ENCODE measurements at regions not wholly inside any gene's neighbourhood (a gene's known extent, or its start where the extent isn't known, plus 50 kb on each side); places are given as distances from the start of the nearest gene placed in this dataset.

- BruUV-seq (replicated peaks) = no TSS peak
- H3K27me3 ChIP-seq (ENCODE audit: control insufficient read depth in 1 of 2, insufficient read depth in 2 of 2, low read length in 2 of 2) = peaks cover 0 to 2% of the 10 kb centered on the region in 2 experiments; a peak in 2 of 5 replicates
- H3K4me2 ChIP-seq (ENCODE audit: low read depth, low read length) = no peak overlapping the region
- H2AFZ ChIP-seq (ENCODE audit: low read length) = no peak overlapping the region
- no peaks in the 10 kb centered on the region for H4K20me1 ChIP-seq (ENCODE audit: insufficient read depth, low read length)
- WGBS (ENCODE audit: low lambda C conversion rate) = 38% methylated on average over 9 of the region's 9 CpGs
- no peak overlapping the region for H3K9ac ChIP-seq (ENCODE audit: insufficient read depth, low read depth, low read length)
- intact Hi-C loops (cut with micrococcal nuclease; ENCODE audit: unreplicated experiment) = no loop called here
- in situ Hi-C loops (cut with HindIII; ENCODE audit: extremely low pct_ligation_motif_present, low pct_unique_long_range_greater_than_20kb) = no loop called here
- no peaks in the 10 kb centered on the region for H3K4me1 ChIP-seq (ENCODE audit: insufficient read depth, low read length)
- H3K27ac ChIP-seq (ENCODE audit: extremely low read length, insufficient read depth, low read length) = no peak overlapping the region
- ChIA-PET POLR2A (no interaction called here), CTCF (ENCODE audit: low intra/inter-chr PET ratio, low total read pairs) (no interaction called here)
- no peaks in the 10 kb centered on the region for H3K36me3 ChIP-seq (replicated peaks in 1 of 2; ENCODE audit: control insufficient read depth in 1 of 2, insufficient read depth in 2 of 2, low read length in 2 of 2)
- H3K79me2 ChIP-seq (ENCODE audit: insufficient read depth, low read length) = no peaks in the 10 kb centered on the region
- no peak overlapping the region for H3K4me3 ChIP-seq (replicated peaks in 1 of 3; ENCODE audit: insufficient read depth in 1 of 3, low read depth in 2 of 3, low read length in 3 of 3)
- TF ChIP-seq ZNF660 (CRISPR knock-in tag; IDR thresholded peaks at IDR 0.05; ENCODE audit: borderline replicate concordance, low read depth) = no peak
- TF ChIP-seq SMAD9 (CRISPR knock-in tag; IDR thresholded peaks at IDR 0.05) = no peak
- no peak for TF ChIP-seq ZNF652 (CRISPR knock-in tag; IDR thresholded peaks at IDR 0.05; ENCODE audit: borderline replicate concordance, low read depth)
- TF ChIP-seq HES4 (CRISPR knock-in tag; IDR thresholded peaks at IDR 0.05; ENCODE audit: borderline replicate concordance) = no peak
- no peak for TF ChIP-seq MAX (IDR thresholded peaks at IDR 0.05)
- no peak for TF ChIP-seq ATAD3A (CRISPR knock-in tag; IDR thresholded peaks at IDR 0.05)
- no peak for TF ChIP-seq ZSCAN22 (CRISPR knock-in tag; IDR thresholded peaks at IDR 0.05)
- no peak for TF ChIP-seq XBP1 (CRISPR knock-in tag; IDR thresholded peaks at IDR 0.05)
- no peak for TF ChIP-seq MXD3 (CRISPR knock-in tag; IDR thresholded peaks at IDR 0.05)
- TF ChIP-seq HNF1B (CRISPR knock-in tag; IDR thresholded peaks at IDR 0.05) = no peak
- no peak for TF ChIP-seq ZNF460 (CRISPR knock-in tag; IDR thresholded peaks at IDR 0.05; ENCODE audit: borderline replicate concordance)
- TF ChIP-seq DMAP1 (CRISPR knock-in tag; IDR thresholded peaks at IDR 0.05) = no peak
- no peak for TF ChIP-seq AFF4 (CRISPR knock-in tag; IDR thresholded peaks at IDR 0.05)
- no peak for TF ChIP-seq MXI1 (IDR thresholded peaks at IDR 0.05; ENCODE audit: borderline replicate concordance, low read depth, low read length)
- no peak for TF ChIP-seq RXRA (CRISPR knock-in tag; IDR thresholded peaks at IDR 0.05)
- TF ChIP-seq IRX3 (CRISPR knock-in tag; IDR thresholded peaks at IDR 0.05; ENCODE audit: borderline replicate concordance, low read depth) = no peak
- no peak for TF ChIP-seq ZBTB20 (CRISPR knock-in tag; IDR thresholded peaks at IDR 0.05; ENCODE audit: borderline replicate concordance, low read depth)
- TF ChIP-seq TARDBP (CRISPR knock-in tag; IDR thresholded peaks at IDR 0.05) = no peak
- TF ChIP-seq ZFX (CRISPR knock-in tag; IDR thresholded peaks at IDR 0.05; ENCODE audit: low read depth) = no peak
- no peak for TF ChIP-seq ZNF772 (CRISPR knock-in tag; IDR thresholded peaks at IDR 0.05)
- DNase-seq (ENCODE audit: low spot score) (no peak), FAIRE-seq (no peak), ATAC-seq (no peak)
- no peaks in the 10 kb centered on the region for H3K9me3 ChIP-seq (ENCODE audit: low read length)
These were observed 88.9 kb upstream of the TRIO start for GRCh38 chr5:14054111-14054854.

All from HepG2 (cell line).